GM23248 (cell line): ENCODE measurements at regions not wholly inside any gene's neighbourhood (a gene's known extent, or its start where the extent isn't known, plus 50 kb on each side); places are given as distances from the start of the nearest gene placed in this dataset.

Source experiments
- DNase-seq: peaks from one replicate; pipeline ENCODE4 v3.0.0-alpha.2; 2015
- H2AFZ ChIP-seq: fragments of 200-600 bp; sonication (generic); 2 replicates; pipeline ENCODE4 v1.6.1; 2016; ENCODE audit warnings: antibody characterized with exemption
- H3F3A ChIP-seq: fragments of 200-600 bp; sonication (generic); 2 replicates; pipeline ENCODE4 v1.6.1; 2016; ENCODE audit warnings: mild to moderate bottlenecking, antibody characterized with exemption, mixed run types; ENCODE audit not compliant: insufficient read depth
- H3K27ac ChIP-seq: fragments of 200-600 bp; sonication (generic); 2 replicates; pipeline ENCODE4 v1.5.1; 2016; ENCODE audit warnings: mild to moderate bottlenecking
- H3K27me3 ChIP-seq: fragments of 200-600 bp; sonication (generic); replicated peaks from 2 replicates; pipeline ENCODE4 v1.6.1; 2016; ENCODE audit warnings: mild to moderate bottlenecking; ENCODE audit not compliant: insufficient read depth
- H3K36me3 ChIP-seq: fragments of 200-600 bp; sonication (generic); 2 replicates; pipeline ENCODE4 v1.6.1; 2016; ENCODE audit warnings: low read depth, mild to moderate bottlenecking
- H3K4me1 ChIP-seq: fragments of 200-600 bp; sonication (generic); 2 replicates; pipeline ENCODE4 v1.6.1; 2016; ENCODE audit warnings: mild to moderate bottlenecking; ENCODE audit not compliant: insufficient read depth
- H3K4me2 ChIP-seq: fragments of 200-600 bp; sonication (generic); one replicate; pipeline ENCODE4 v1.6.1; 2016; ENCODE audit warnings: mild to moderate bottlenecking; ENCODE audit not compliant: unreplicated experiment
- H3K4me3 ChIP-seq: fragments of 200-600 bp; sonication (generic); 2 replicates; pipeline ENCODE4 v1.5.1; 2016; ENCODE audit warnings: mild to moderate bottlenecking
- H3K79me2 ChIP-seq: fragments of 200-600 bp; sonication (generic); 2 replicates; pipeline ENCODE4 v1.6.1; 2016; ENCODE audit warnings: mild to moderate bottlenecking; ENCODE audit not compliant: insufficient read depth
- H3K9ac ChIP-seq: fragments of 200-600 bp; sonication (generic); 2 replicates; pipeline ENCODE4 v1.6.1; 2016; ENCODE audit warnings: mild to moderate bottlenecking
- H3K9me2 ChIP-seq: fragments of 200-600 bp; sonication (generic); 2 replicates; pipeline ENCODE4 v1.6.1; 2016; ENCODE audit warnings: mixed run types, mild to moderate bottlenecking, moderate library complexity; ENCODE audit not compliant: insufficient read depth
- H3K9me3 ChIP-seq: fragments of 200-600 bp; sonication (generic); one replicate; pipeline ENCODE4 v1.6.1; 2017; ENCODE audit warnings: low read depth
- H4K20me1 ChIP-seq: fragments of 200-600 bp; sonication (generic); 2 replicates; pipeline ENCODE4 v1.6.0; 2016; ENCODE audit not compliant: insufficient read depth
- EZH2 ChIP-seq: fragments of 200-600 bp; sonication (generic); IDR thresholded peaks from 2 replicates; pipeline ENCODE4 v1.6.1; 2018; ENCODE audit warnings: antibody characterized with exemption, mild to moderate bottlenecking; ENCODE audit not compliant: insufficient read depth, poor library complexity, severe bottlenecking
- EZH2phosphoT487 ChIP-seq: fragments of 200-600 bp; sonication (generic); IDR thresholded peaks from 2 replicates; pipeline ENCODE4 v1.6.1; 2018; ENCODE audit warnings: antibody characterized with exemption, moderate library complexity, mild to moderate bottlenecking, low read depth; ENCODE audit not compliant: insufficient read depth
- WGBS, 2 experiments: methylation state at CpG; one replicate each; pipeline ENCODE4 v1.1.6; 2015 to 2017; ENCODE audit warnings: low lambda C conversion rate in 2 of 2, low coverage in 1 of 2; ENCODE audit errors: missing lambda C conversion rate in 2 of 2; 5-methylcytosine and 5-hydroxymethylcytosine counted together
- in situ Hi-C: fragments of 300-500 bp; cut with MboI; formaldehyde crosslinking; loops from 2 replicates; pipeline ENCODE4 v1.15.0; 2020

DNA sequence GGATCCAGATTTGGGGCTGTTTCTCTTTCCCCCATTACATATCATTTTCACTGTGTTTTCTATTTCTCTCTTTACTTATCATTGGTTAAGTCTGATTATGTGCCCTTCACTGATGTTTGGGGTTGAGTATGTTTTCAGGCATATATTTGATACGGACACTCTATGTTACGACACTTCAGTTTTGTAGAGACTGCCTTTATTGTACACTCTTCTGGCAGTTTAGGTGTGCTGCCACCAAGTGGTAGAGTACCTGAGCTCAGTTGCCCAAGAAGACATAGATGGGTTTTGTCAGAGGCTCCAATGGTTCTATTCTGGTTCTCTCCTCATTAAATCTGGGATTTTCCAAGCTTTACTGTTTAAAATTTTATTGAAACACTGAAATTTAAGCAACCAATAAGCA is 255.0 kb upstream of the ROPN1 start:
- no peak overlapping the region for H3K4me2 ChIP-seq
- peaks cover 18% of the 10 kb centered on the region for H3K4me1 ChIP-seq
- WGBS, 2 experiments = 96 to 98% methylated on average over 2 of the region's 2 CpGs
- H3K9ac ChIP-seq = no peak overlapping the region
- H3K27ac ChIP-seq = no peak overlapping the region
- no peak for TF ChIP-seq EZH2
- TF ChIP-seq EZH2phosphoT487 = no peak
- in situ Hi-C loops = no loop called here
- no peaks in the 10 kb centered on the region for H4K20me1 ChIP-seq
- no peaks in the 10 kb centered on the region for H3K79me2 ChIP-seq
- peaks cover 9% of the 10 kb centered on the region for H3F3A ChIP-seq
- no peaks in the 10 kb centered on the region for H3K9me2 ChIP-seq
- no peaks in the 10 kb centered on the region for H3K27me3 ChIP-seq
- H2AFZ ChIP-seq = no peak overlapping the region
- H3K9me3 ChIP-seq = no peaks in the 10 kb centered on the region
- DNase-seq = peak; percentile 32
- no peak overlapping the region for H3K4me3 ChIP-seq
- H3K36me3 ChIP-seq = no peaks in the 10 kb centered on the region

- peak overlapping the region; percentile 67 for H2AFZ ChIP-seq
- H3K79me2 ChIP-seq = no peaks in the 10 kb centered on the region
- DNase-seq = peak; percentile 91
- H3K27ac ChIP-seq = peak overlapping the region; percentile 74
- no peaks in the 10 kb centered on the region for H3K27me3 ChIP-seq
- peak overlapping the region; percentile 41 for H3K4me3 ChIP-seq
- TF ChIP-seq EZH2 (no peak), EZH2phosphoT487 (no peak)
- 1 to 4% methylated on average over 4 of the region's 4 CpGs for WGBS, 2 experiments
- H4K20me1 ChIP-seq = no peaks in the 10 kb centered on the region
- H3K9me2 ChIP-seq = no peaks in the 10 kb centered on the region
- H3K4me1 ChIP-seq = peaks cover 18% of the 10 kb centered on the region
- H3K9ac ChIP-seq = peak overlapping the region; percentile 17; the same call in 1 of the 2 replicates
- in situ Hi-C loops = no loop called here
- no peaks in the 10 kb centered on the region for H3K9me3 ChIP-seq
- peak overlapping the region; percentile 62 for H3K4me2 ChIP-seq
- H3K36me3 ChIP-seq = no peaks in the 10 kb centered on the region
- H3F3A ChIP-seq = peaks cover 9% of the 10 kb centered on the region
These were observed 256.6 kb upstream of the ROPN1 start for GRCh38 chr3:124248471-124249028.

- Histone ChIP-seq H3K4me3 (peak overlapping the region; percentile 41; the same call in 1 of the 2 replicates), H3K9me2 (no peaks in the 10 kb centered on the region), H3K27me3 (no peaks in the 10 kb centered on the region), H3K4me1 (peaks cover 18% of the 10 kb centered on the region), H3K9me3 (no peaks in the 10 kb centered on the region), H3K36me3 (no peaks in the 10 kb centered on the region), H2AFZ (peak overlapping the region; percentile 67), H3K79me2 (no peaks in the 10 kb centered on the region), H3K9ac (peak overlapping the region; percentile 17; the same call in 1 of the 2 replicates), H3K4me2 (peak overlapping the region; percentile 62), H3K27ac (peak overlapping the region; percentile 74), H4K20me1 (no peaks in the 10 kb centered on the region), H3F3A (peaks cover 9% of the 10 kb centered on the region)
- 76 to 88% methylated on average over 1 of the region's 1 CpG for WGBS, 2 experiments
- no peak for TF ChIP-seq EZH2
- TF ChIP-seq EZH2phosphoT487 = no peak
- DNase-seq = no peak
- in situ Hi-C loops = no loop called here
These were observed 257.1 kb upstream of the ROPN1 start for GRCh38 chr3:124249038-124249437.

DNA sequence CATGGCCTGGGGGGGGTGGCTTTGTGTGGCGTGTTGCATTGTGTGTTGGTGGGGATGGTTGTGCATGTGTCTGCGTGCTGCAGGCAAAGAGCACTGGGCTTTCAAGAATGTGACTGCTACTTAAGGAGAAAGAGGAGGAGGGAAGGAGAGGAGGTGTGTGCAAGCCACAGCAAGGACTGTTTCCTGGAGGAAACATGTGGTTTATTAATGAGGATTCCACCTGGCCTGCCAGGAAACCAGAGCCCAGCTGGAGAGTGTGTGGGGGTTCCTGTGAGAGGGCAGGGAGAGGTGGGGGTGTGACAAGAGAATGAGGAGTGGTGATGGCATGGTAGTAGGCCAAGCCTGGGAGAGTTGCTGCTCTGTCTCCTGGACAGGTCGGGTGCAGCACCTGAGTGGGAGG is 258.1 kb upstream of the ROPN1 start:
- Histone ChIP-seq H3K79me2 (no peaks in the 10 kb centered on the region), H3K9ac (no peak overlapping the region), H3K4me3 (no peak overlapping the region), H3K4me2 (no peak overlapping the region), H3K4me1 (peaks cover 18% of the 10 kb centered on the region), H3K27me3 (no peaks in the 10 kb centered on the region), H3K9me2 (no peaks in the 10 kb centered on the region), H4K20me1 (no peaks in the 10 kb centered on the region), H3F3A (peaks cover 9% of the 10 kb centered on the region), H3K36me3 (no peaks in the 10 kb centered on the region), H3K9me3 (no peaks in the 10 kb centered on the region), H3K27ac (no peak overlapping the region), H2AFZ (no peak overlapping the region)
- WGBS, 2 experiments = 96 to 100% methylated on average over 3 of the region's 3 CpGs
- no peak for DNase-seq
- in situ Hi-C loops = no loop called here
- TF ChIP-seq EZH2phosphoT487 = no peak
- no peak for TF ChIP-seq EZH2
